CD4-positive, alpha-beta T cell (primary cell): ENCODE measurements at regions not wholly inside any gene's neighbourhood (a gene's known extent, or its start where the extent isn't known, plus 50 kb on each side); places are given as distances from the start of the nearest gene placed in this dataset.

Source experiments
- ATAC-seq: fragments of 200-7000 bp; cut with Tn5 transposase; one replicate; pipeline ENCODE4 v1.10.0; 2022; ENCODE audit warnings: mild to moderate bottlenecking; ENCODE audit not compliant: poor library complexity
- CTCF ChIA-PET: fragments of 350-600 bp; sonication (Branson Sonifier 250); formaldehyde crosslinking; loops from one replicate; lab custom pipeline; 2021; ENCODE audit warnings: antibody characterized with exemption, inconsistent platforms; lab: Charles Lee
- POLR2A ChIA-PET: fragments of 350-600 bp; sonication (Branson Sonifier 250); formaldehyde crosslinking; loops from one replicate; lab custom pipeline; 2021; ENCODE audit warnings: antibody characterized with exemption, inconsistent platforms; lab: Charles Lee
- DNase-seq, 14 experiments: peaks; one replicate each; pipeline ENCODE4 v3.0.0-alpha.2; 2013 to 2020; ENCODE audit warnings: mixed read lengths in 2 of 14
- H3K27ac ChIP-seq, 2 donors: one replicate each; pipeline versions ENCODE4 v1.5.1 to v1.7.0; 2013; ENCODE audit warnings: low read length in 2 of 2, low read depth in 1 of 2, mild to moderate bottlenecking in 1 of 2
- H3K27me3 ChIP-seq, 2 experiments: 1 replicate in 1 of 2; 2 replicates in 1 of 2; pipeline versions ENCODE4 v1.6.1 to v1.7.0; 2013; ENCODE audit warnings: low read length in 2 of 2, control low read depth in 1 of 2, mild to moderate bottlenecking in 1 of 2, moderate library complexity in 1 of 2; ENCODE audit not compliant: insufficient read depth in 2 of 2, control insufficient read depth in 1 of 2
- H3K36me3 ChIP-seq: one replicate; pipeline ENCODE4 v1.6.1; 2013; ENCODE audit warnings: low read length, control low read depth; ENCODE audit not compliant: insufficient read depth
- H3K4me1 ChIP-seq: one replicate; pipeline ENCODE4 v1.6.1; 2013; ENCODE audit warnings: low read length, control low read depth; ENCODE audit not compliant: insufficient read depth
- H3K4me3 ChIP-seq: one replicate; pipeline ENCODE4 v1.5.1; 2013; ENCODE audit warnings: mild to moderate bottlenecking, low read length, moderate library complexity
- H3K9me3 ChIP-seq, 2 experiments: 1 replicate in 1 of 2; 2 replicates in 1 of 2; pipeline versions ENCODE4 v1.6.1 to v1.7.0; 2013; ENCODE audit warnings: low read length in 2 of 2, mild to moderate bottlenecking in 2 of 2, control low read depth in 1 of 2, moderate library complexity in 1 of 2; ENCODE audit not compliant: control insufficient read depth in 1 of 2, insufficient read depth in 1 of 2
- H3K27ac Mint-ChIP-seq: one replicate; pipeline ENCODE4 v1.8.0; 2020; ENCODE audit warnings: mixed read lengths
- H3K27me3 Mint-ChIP-seq: one replicate; pipeline ENCODE4 v1.8.0; 2021; ENCODE audit warnings: mixed read lengths
- H3K36me3 Mint-ChIP-seq: one replicate; pipeline ENCODE4 v1.8.0; 2021; ENCODE audit warnings: low read depth, mixed read lengths
- H3K4me1 Mint-ChIP-seq: one replicate; pipeline ENCODE4 v1.8.0; 2021; ENCODE audit warnings: low read depth, mixed read lengths
- H3K4me3 Mint-ChIP-seq: one replicate; pipeline ENCODE4 v1.8.0; 2020; ENCODE audit warnings: mild to moderate bottlenecking, mixed read lengths
- H3K9me3 Mint-ChIP-seq: one replicate; pipeline ENCODE4 v1.8.0; 2020; ENCODE audit warnings: mixed read lengths
- CTCF ChIP-seq: fragments of 200-600 bp; IDR thresholded peaks from one replicate; pipeline ENCODE4 v1.8.0; 2022; ENCODE audit warnings: antibody characterized with exemption, mild to moderate bottlenecking
- intact Hi-C, 2 experiments: fragments of 100-400 bp; cut with DNase I in 1 of 2; cut with micrococcal nuclease in 1 of 2; formaldehyde crosslinking; loops; one replicate each; pipeline versions ENCODE4 v1.15.1 to v1.9.0; 2023 to 2025; cut with DNase I, micrococcal nuclease

GRCh38 chr9:21569721-21570120, 87.6 kb upstream of the IFNE start:
- Histone ChIP-seq H3K9me3 (no peaks in the 10 kb centered on the region), H3K27ac (no peak overlapping the region), H3K4me1 (no peaks in the 10 kb centered on the region), H3K4me3 (no peak overlapping the region), H3K27me3 (no peaks in the 10 kb centered on the region), H3K36me3 (no peaks in the 10 kb centered on the region)
- Mint-ChIP-seq H3K4me3 (no peak overlapping the region), H3K4me1 (peaks cover 8% of the 10 kb centered on the region), H3K27ac (no peak overlapping the region), H3K36me3 (no peaks in the 10 kb centered on the region), H3K9me3 (no peaks in the 10 kb centered on the region), H3K27me3 (peaks cover 7% of the 10 kb centered on the region)
- POLR2A ChIA-PET = interaction anchor here (0.8 to 1.7 kb wide), 2 partner anchors 10 kb away, joined by 3 to 9 read pairs; no protein-coding TSS in a partner anchor
- ATAC-seq (no peak), DNase-seq (no peak)
- CTCF ChIA-PET = no interaction called here
- intact Hi-C loops = loop anchor here in 1 of 2 experiments (5.0 kb wide), 1 partner anchor 233 kb away; the partner anchor contains the start of gene MTAP
- no peak for TF ChIP-seq CTCF

GRCh38 chr9:21570643-21571275, 88.6 kb upstream of the IFNE start:
- ChIA-PET CTCF (no interaction called here), POLR2A (interaction anchor here (1.7 kb wide), 1 partner anchor 11 kb away, joined by 9 read pairs; no protein-coding TSS in a partner anchor)
- H3K36me3 Mint-ChIP-seq = no peaks in the 10 kb centered on the region
- Histone ChIP-seq H3K36me3 (no peaks in the 10 kb centered on the region), H3K4me3 (no peak overlapping the region), H3K9me3 (no peaks in the 10 kb centered on the region), H3K27me3 (no peaks in the 10 kb centered on the region), H3K27ac (no peak overlapping the region), H3K4me1 (no peaks in the 10 kb centered on the region)
- no peaks in the 10 kb centered on the region for H3K9me3 Mint-ChIP-seq
- intact Hi-C loops = loop anchor here in 1 of 2 experiments (5.0 kb wide), 1 partner anchor 232 kb away; the partner anchor contains the start of gene MTAP
- no peak overlapping the region for H3K4me3 Mint-ChIP-seq
- H3K27ac Mint-ChIP-seq = no peak overlapping the region
- H3K27me3 Mint-ChIP-seq = peaks cover 7% of the 10 kb centered on the region
- DNase-seq = no peak
- no peak for TF ChIP-seq CTCF
- no peak for ATAC-seq
- peaks cover 1% of the 10 kb centered on the region for H3K4me1 Mint-ChIP-seq

- H3K4me3 ChIP-seq = no peak overlapping the region
- H3K36me3 ChIP-seq = no peaks in the 10 kb centered on the region
- no peaks in the 10 kb centered on the region for H3K9me3 ChIP-seq
- ChIA-PET CTCF (interaction anchor here (0.8 kb wide), 1 partner anchor 15 kb away, joined by 6 read pairs; no protein-coding TSS in a partner anchor), POLR2A (interaction anchor here (1.5 kb wide), 1 partner anchor 15 kb away, joined by 7 read pairs; no protein-coding TSS in a partner anchor)
- Mint-ChIP-seq H3K27me3 (no peaks in the 10 kb centered on the region), H3K4me1 (peaks cover 34% of the 10 kb centered on the region), H3K9me3 (no peaks in the 10 kb centered on the region), H3K36me3 (no peaks in the 10 kb centered on the region), H3K4me3 (no peak overlapping the region), H3K27ac (no peak overlapping the region)
- no peak overlapping the region for H3K27ac ChIP-seq
- no peak for TF ChIP-seq CTCF
- intact Hi-C loops = loop anchor here in 1 of 2 experiments (2.0 to 5.0 kb wide), 2 partner anchors 13 to 228 kb away; partner anchors contain the start of gene MTAP
- peaks cover 13% of the 10 kb centered on the region for H3K4me1 ChIP-seq
- H3K27me3 ChIP-seq = no peaks in the 10 kb centered on the region
- DNase-seq = no peak
- ATAC-seq = no peak
Observed at GRCh38 chr9:21574261-21574660, 92.1 kb upstream of the IFNE start.
